A549 (cell line): ENCODE measurements at regions not wholly inside any gene's neighbourhood (a gene's known extent, or its start where the extent isn't known, plus 50 kb on each side); places are given as distances from the start of the nearest gene placed in this dataset.

Source experiments
- ATAC-seq, 2 experiments: fragments of 200-7000 bp in 1 of 2; fragments of >200 bp in 1 of 2; cut with Nextera tagmentation in 1 of 2; cut with Tn5 transposase in 1 of 2; 3 replicates each; pipeline versions ENCODE4 v1.8.0 to v1.9.1; 2018 to 2020; ENCODE audit warnings: mild to moderate bottlenecking in 1 of 2, moderate library complexity in 1 of 2
- CTCF ChIA-PET: fragments of 300-600 bp; sonication (Branson Sonifier 250); formaldehyde crosslinking; extraction: SDS; loops from one replicate; lab custom pipeline; 2021; ENCODE audit warnings: antibody characterized with exemption, inconsistent platforms; lab: Yijun Ruan, JAX
- POLR2A ChIA-PET: fragments of 350-600 bp; formaldehyde crosslinking; extraction: SDS; loops from one replicate; lab custom pipeline; 2021; ENCODE audit warnings: antibody characterized with exemption, inconsistent platforms; lab: Yijun Ruan, JAX
- DNase-seq, 2 experiments: peaks; one replicate each; pipeline versions ENCODE4 v3.0.0 to v3.0.0-alpha.2; 2011 to 2016; ENCODE audit warnings: low read depth in 1 of 2, low spot score in 1 of 2
- FAIRE-seq: peaks from 2 replicates; lab custom pipeline; 2011; peaks lifted over from hg19 to GRCh38; lab: Jason Lieb, UNC
- H3K27ac ChIP-seq, 2 experiments: fragments of >200 bp; sonication (Bioruptor Twin); formaldehyde crosslinking; 3 replicates each; pipeline ENCODE4 v1.5.1; 2016 to 2017
- H3K4me1 ChIP-seq: fragments of >200 bp; sonication (Bioruptor Twin); formaldehyde crosslinking; 3 replicates; pipeline ENCODE4 v1.6.1; 2016
- H3K4me2 ChIP-seq: fragments of >200 bp; sonication (Bioruptor Twin); formaldehyde crosslinking; 3 replicates; pipeline ENCODE4 v1.6.1; 2016
- H3K4me3 ChIP-seq: fragments of >200 bp; sonication (Bioruptor Twin); formaldehyde crosslinking; 3 replicates; pipeline ENCODE4 v1.5.1; 2016
- H3K9me3 ChIP-seq: fragments of >200 bp; sonication (Bioruptor Twin); formaldehyde crosslinking; 3 replicates; pipeline ENCODE4 v1.6.1; 2016
- CBX8 ChIP-seq: fragments of 200-600 bp; sonication (generic); IDR thresholded peaks from 2 replicates; pipeline ENCODE4 v1.6.1; 2016
- E2F6 ChIP-seq: IDR thresholded peaks from 2 replicates; pipeline ENCODE4 v1.6.1; 2012; ENCODE audit warnings: low read depth, borderline replicate concordance
- FOXS1 ChIP-seq: fragments of 250-450 bp; sonication (Bioruptor Pico); IDR thresholded peaks from 2 replicates; pipeline ENCODE4 v1.5.0; 2020; ENCODE audit warnings: mild to moderate bottlenecking, moderate library complexity
- KDM1A ChIP-seq: fragments of 200-600 bp; sonication (generic); IDR thresholded peaks from 2 replicates; pipeline ENCODE4 v1.6.1; 2016; ENCODE audit warnings: low read depth, mild to moderate bottlenecking
- KDM5A ChIP-seq: fragments of 200-600 bp; sonication (generic); IDR thresholded peaks from 2 replicates; pipeline ENCODE4 v1.6.1; 2016; ENCODE audit warnings: antibody characterized with exemption, mild to moderate bottlenecking
- MAFK ChIP-seq: fragments of 450-650 bp; IDR thresholded peaks from 2 replicates; pipeline ENCODE4 v1.6.1; 2014; ENCODE audit not compliant: partially characterized antibody
- PBX3 ChIP-seq: IDR thresholded peaks from 2 replicates; pipeline ENCODE4 v1.6.1; 2012
- PHF8 ChIP-seq: fragments of 200-600 bp; sonication (generic); IDR thresholded peaks from 2 replicates; pipeline ENCODE4 v1.6.1; 2016; ENCODE audit warnings: low read depth, mild to moderate bottlenecking, antibody characterized with exemption, moderate library complexity, borderline replicate concordance
- POLR2AphosphoS2 ChIP-seq: conservative IDR thresholded peaks from 2 replicates; pipeline ENCODE4 v1.6.1; 2012; ENCODE audit warnings: low read length, improper control_type of control experiment, inconsistent platforms
- ZC3H11A ChIP-seq: fragments of 450-650 bp; IDR thresholded peaks from 2 replicates; pipeline ENCODE4 v1.6.1; 2014; ENCODE audit warnings: antibody characterized with exemption, mild to moderate bottlenecking
- ZNF302 ChIP-seq: fragments of 250-450 bp; sonication (Bioruptor Pico); IDR thresholded peaks from 2 replicates; pipeline ENCODE4 v1.9.0; 2021; ENCODE audit warnings: inconsistent platforms, mild to moderate bottlenecking, moderate library complexity
- WGBS: methylation state at CpG from one replicate; pipeline ENCODE4 v1.1.6; 2017; ENCODE audit errors: missing lambda C conversion rate; 5-methylcytosine and 5-hydroxymethylcytosine counted together
- TF ChIP-seq, protein P1 (sequence below): fragments of 250-450 bp; sonication (Bioruptor Pico); IDR thresholded peaks from 2 replicates; pipeline ENCODE4 v1.5.0; 2021; ENCODE audit warnings: mild to moderate bottlenecking, moderate library complexity, borderline replicate concordance
- TF ChIP-seq, protein P2 (sequence below): fragments of 200-600 bp; sonication (generic); IDR thresholded peaks from 2 replicates; pipeline ENCODE4 v1.6.1; 2016; ENCODE audit warnings: antibody characterized with exemption, mild to moderate bottlenecking, moderate library complexity
- TF ChIP-seq, protein P3 (sequence below): IDR thresholded peaks from 2 replicates; pipeline ENCODE4 v1.6.1; 2012
- TF ChIP-seq, protein P4 (sequence below): fragments of >200 bp; sonication (Bioruptor Twin); formaldehyde crosslinking; IDR thresholded peaks from 3 replicates; pipeline ENCODE4 v1.6.1; 2016

DNA sequence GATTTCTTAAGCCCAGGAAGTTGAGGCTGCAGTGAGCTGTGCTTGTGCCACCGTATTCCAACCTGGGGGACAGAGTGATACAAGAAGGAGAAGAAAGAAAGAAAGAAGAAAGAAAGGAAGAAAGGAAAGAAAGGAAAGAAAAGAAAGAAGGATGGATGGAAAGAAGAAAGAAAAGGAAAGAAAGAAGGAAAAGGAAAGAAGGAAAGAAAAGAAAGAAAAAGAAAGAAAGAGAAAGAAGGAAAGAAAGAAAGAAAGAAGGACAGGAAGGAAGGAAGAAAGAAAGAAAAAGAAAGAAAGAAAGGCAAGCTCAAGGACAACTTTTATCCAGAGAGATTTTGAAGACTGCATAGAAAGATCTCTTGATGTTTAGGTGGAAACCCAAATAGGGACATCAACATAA lies 120.7 kb downstream of the GMNC start:
- TF ChIP-seq, protein P1, sequence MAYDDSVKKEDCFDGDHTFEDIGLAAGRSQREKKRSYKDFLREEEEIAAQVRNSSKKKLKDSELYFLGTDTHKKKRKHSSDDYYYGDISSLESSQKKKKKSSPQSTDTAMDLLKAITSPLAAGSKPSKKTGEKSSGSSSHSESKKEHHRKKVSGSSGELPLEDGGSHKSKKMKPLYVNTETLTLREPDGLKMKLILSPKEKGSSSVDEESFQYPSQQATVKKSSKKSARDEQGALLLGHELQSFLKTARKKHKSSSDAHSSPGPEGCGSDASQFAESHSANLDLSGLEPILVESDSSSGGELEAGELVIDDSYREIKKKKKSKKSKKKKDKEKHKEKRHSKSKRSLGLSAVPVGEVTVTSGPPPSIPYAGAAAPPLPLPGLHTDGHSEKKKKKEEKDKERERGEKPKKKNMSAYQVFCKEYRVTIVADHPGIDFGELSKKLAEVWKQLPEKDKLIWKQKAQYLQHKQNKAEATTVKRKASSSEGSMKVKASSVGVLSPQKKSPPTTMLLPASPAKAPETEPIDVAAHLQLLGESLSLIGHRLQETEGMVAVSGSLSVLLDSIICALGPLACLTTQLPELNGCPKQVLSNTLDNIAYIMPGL (CRISPR knock-in tag) = no peak
- FAIRE-seq (no peak), DNase-seq (no peak), ATAC-seq (no peak)
- ChIA-PET CTCF (no interaction called here), POLR2A (no interaction called here)
- Histone ChIP-seq H3K9me3 (no peaks in the 10 kb centered on the region), H3K4me3 (no peak overlapping the region), H3K4me1 (no peaks in the 10 kb centered on the region), H3K4me2 (no peak overlapping the region), H3K27ac (no peak overlapping the region)
- 0% methylated on average over 1 of the region's 1 CpG for WGBS

- peak; percentile 22 for TF ChIP-seq MAFK
- no peak for TF ChIP-seq ZNF302 (CRISPR knock-in tag)
- POLR2A ChIA-PET = no interaction called here
- DNase-seq = no peak
- H3K4me2 ChIP-seq = no peak overlapping the region
- H3K27ac ChIP-seq = no peak overlapping the region
- H3K4me1 ChIP-seq = no peaks in the 10 kb centered on the region
- ATAC-seq = no peak
- CTCF ChIA-PET = no interaction called here
- FAIRE-seq = no peak
- no peak overlapping the region for H3K4me3 ChIP-seq
- WGBS = 63% methylated on average over 5 of the region's 5 CpGs
- H3K9me3 ChIP-seq = no peaks in the 10 kb centered on the region
These were observed 122.8 kb downstream of the GMNC start for GRCh38 chr3:190739641-190740185.

DNA sequence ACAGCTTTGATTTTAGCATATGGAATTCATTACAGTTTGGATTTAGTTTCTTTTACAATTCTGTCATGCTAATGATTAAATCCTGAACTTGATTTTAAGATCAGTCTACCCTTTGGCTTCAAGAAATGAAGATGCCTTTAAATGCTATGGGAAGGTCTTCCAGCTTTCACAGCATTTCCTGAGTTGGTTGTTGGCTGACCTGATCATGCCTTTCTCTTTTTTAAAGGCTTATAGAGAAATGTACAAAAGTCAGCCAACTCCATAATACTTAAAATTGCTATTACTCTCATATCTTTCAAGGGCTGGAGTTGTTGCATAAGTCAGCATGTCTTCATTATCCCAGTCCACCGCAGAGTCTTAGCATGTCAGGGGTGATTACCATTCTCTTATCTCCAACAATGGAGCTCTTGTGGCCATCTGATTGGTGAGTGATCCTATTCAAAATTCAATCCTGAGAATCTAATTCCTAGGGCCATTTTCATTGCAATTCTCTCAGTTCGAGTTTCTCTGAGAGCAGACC lies 123.8 kb downstream of the GMNC start:
- FAIRE-seq = no peak
- Histone ChIP-seq H3K27ac (no peak overlapping the region), H3K9me3 (no peaks in the 10 kb centered on the region), H3K4me3 (no peak overlapping the region), H3K4me2 (no peak overlapping the region), H3K4me1 (no peaks in the 10 kb centered on the region)
- POLR2A ChIA-PET = no interaction called here
- no peak for ATAC-seq
- no peak for DNase-seq
- TF ChIP-seq PBX3 = no peak
- TF ChIP-seq, protein P1 (CRISPR knock-in tag) = no peak
- TF ChIP-seq, protein P2, sequence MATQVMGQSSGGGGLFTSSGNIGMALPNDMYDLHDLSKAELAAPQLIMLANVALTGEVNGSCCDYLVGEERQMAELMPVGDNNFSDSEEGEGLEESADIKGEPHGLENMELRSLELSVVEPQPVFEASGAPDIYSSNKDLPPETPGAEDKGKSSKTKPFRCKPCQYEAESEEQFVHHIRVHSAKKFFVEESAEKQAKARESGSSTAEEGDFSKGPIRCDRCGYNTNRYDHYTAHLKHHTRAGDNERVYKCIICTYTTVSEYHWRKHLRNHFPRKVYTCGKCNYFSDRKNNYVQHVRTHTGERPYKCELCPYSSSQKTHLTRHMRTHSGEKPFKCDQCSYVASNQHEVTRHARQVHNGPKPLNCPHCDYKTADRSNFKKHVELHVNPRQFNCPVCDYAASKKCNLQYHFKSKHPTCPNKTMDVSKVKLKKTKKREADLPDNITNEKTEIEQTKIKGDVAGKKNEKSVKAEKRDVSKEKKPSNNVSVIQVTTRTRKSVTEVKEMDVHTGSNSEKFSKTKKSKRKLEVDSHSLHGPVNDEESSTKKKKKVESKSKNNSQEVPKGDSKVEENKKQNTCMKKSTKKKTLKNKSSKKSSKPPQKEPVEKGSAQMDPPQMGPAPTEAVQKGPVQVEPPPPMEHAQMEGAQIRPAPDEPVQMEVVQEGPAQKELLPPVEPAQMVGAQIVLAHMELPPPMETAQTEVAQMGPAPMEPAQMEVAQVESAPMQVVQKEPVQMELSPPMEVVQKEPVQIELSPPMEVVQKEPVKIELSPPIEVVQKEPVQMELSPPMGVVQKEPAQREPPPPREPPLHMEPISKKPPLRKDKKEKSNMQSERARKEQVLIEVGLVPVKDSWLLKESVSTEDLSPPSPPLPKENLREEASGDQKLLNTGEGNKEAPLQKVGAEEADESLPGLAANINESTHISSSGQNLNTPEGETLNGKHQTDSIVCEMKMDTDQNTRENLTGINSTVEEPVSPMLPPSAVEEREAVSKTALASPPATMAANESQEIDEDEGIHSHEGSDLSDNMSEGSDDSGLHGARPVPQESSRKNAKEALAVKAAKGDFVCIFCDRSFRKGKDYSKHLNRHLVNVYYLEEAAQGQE = no peak
- TF ChIP-seq E2F6 = no peak
- no peak for TF ChIP-seq KDM1A
- no peak for TF ChIP-seq ZC3H11A
- no peak for TF ChIP-seq POLR2AphosphoS2
- TF ChIP-seq, protein P3, sequence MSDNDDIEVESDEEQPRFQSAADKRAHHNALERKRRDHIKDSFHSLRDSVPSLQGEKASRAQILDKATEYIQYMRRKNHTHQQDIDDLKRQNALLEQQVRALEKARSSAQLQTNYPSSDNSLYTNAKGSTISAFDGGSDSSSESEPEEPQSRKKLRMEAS = no peak
- TF ChIP-seq CBX8 = no peak
- no peak for TF ChIP-seq KDM5A
- no peak for TF ChIP-seq PHF8
- TF ChIP-seq, protein P4, sequence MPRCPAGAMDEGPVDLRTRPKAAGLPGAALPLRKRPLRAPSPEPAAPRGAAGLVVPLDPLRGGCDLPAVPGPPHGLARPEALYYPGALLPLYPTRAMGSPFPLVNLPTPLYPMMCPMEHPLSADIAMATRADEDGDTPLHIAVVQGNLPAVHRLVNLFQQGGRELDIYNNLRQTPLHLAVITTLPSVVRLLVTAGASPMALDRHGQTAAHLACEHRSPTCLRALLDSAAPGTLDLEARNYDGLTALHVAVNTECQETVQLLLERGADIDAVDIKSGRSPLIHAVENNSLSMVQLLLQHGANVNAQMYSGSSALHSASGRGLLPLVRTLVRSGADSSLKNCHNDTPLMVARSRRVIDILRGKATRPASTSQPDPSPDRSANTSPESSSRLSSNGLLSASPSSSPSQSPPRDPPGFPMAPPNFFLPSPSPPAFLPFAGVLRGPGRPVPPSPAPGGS = no peak
- no peak for TF ChIP-seq FOXS1
- 46% methylated on average over 2 of the region's 2 CpGs for WGBS
- CTCF ChIA-PET = no interaction called here
